HUDEP-2 (cell line): ENCODE measurements at regions not wholly inside any gene's neighbourhood (a gene's known extent, or its start where the extent isn't known, plus 50 kb on each side); places are given as distances from the start of the nearest gene placed in this dataset.
"Not testable (repeated sequence)": the region's sequence is repeated elsewhere in the genome, so short reads cannot be mapped to it uniquely, and the experiment has no call there.

Experiments used
- DNase-seq, 76 experiments: peaks; one replicate each; lab custom pipeline; 2025; ENCODE audit not compliant: unreplicated experiment in 76 of 76; lab: John Stamatoyannopoulos, UW

- DNase-seq: no peak
These were observed 352.4 kb upstream of the SMIM21 start for GRCh38 chr18:75779910-75780309.

GRCh38 chr18:75779450-75779849 is 351.9 kb upstream of the SMIM21 start:
- DNase-seq: no peak

- no peak for DNase-seq
These were observed 350.1 kb upstream of the SMIM21 start for GRCh38 chr18:75777630-75778029.

- DNase-seq: no peak
These were observed 347.6 kb upstream of the SMIM21 start for GRCh38 chr18:75775121-75775520.

GRCh38 chr18:75773618-75774017 is 346.1 kb upstream of the SMIM21 start:
- DNase-seq: no peak

GRCh38 chr18:75762758-75763157 is 335.3 kb upstream of the SMIM21 start:
- DNase-seq: no peak

GRCh38 chr18:75760208-75760607 is 332.7 kb upstream of the SMIM21 start:
- no peak for DNase-seq

GRCh38 chr18:75757951-75758350 is 330.4 kb upstream of the SMIM21 start:
- no peak for DNase-seq

GRCh38 chr18:75754433-75754832 is 326.9 kb upstream of the SMIM21 start:
- no peak for DNase-seq

GRCh38 chr18:75753753-75754152 is 326.2 kb upstream of the SMIM21 start:
- no peak for DNase-seq

- DNase-seq: no peak
These were observed 325.3 kb upstream of the SMIM21 start for GRCh38 chr18:75752740-75753263.

GRCh38 chr18:75745147-75745546 is 317.6 kb upstream of the SMIM21 start:
- DNase-seq: no peak

GRCh38 chr18:75742516-75742915 is 315.0 kb upstream of the SMIM21 start:
- no peak for DNase-seq

- DNase-seq: no peak
These were observed 312.2 kb upstream of the SMIM21 start for GRCh38 chr18:75739682-75740081.

- DNase-seq: no peak
These were observed 307.8 kb upstream of the SMIM21 start for GRCh38 chr18:75735291-75735690.

GRCh38 chr18:75730249-75730648 is 302.7 kb upstream of the SMIM21 start:
- no peak for DNase-seq

- no peak for DNase-seq
These were observed 301.1 kb upstream of the SMIM21 start for GRCh38 chr18:75728621-75729020.

GRCh38 chr18:75727456-75727855 is 300.0 kb upstream of the SMIM21 start:
- DNase-seq: peak in 34 of 76 experiments; percentile 0 to 68 (median 18)

GRCh38 chr18:75723521-75724340 is 296.2 kb upstream of the SMIM21 start:
- DNase-seq: no peak

GRCh38 chr18:75714766-75715165 is 287.3 kb upstream of the SMIM21 start:
- DNase-seq: no peak

GRCh38 chr18:75712124-75712867 is 284.8 kb upstream of the SMIM21 start:
- DNase-seq: not testable (repeated sequence)

GRCh38 chr18:75700561-75700960 is 273.1 kb upstream of the SMIM21 start:
- no peak for DNase-seq
